ENCODE measurements at regions not wholly inside any gene's neighbourhood (a gene's known extent, or its start where the extent isn't known, plus 50 kb on each side); places are given as distances from the start of the nearest gene placed in this dataset.

DNA sequence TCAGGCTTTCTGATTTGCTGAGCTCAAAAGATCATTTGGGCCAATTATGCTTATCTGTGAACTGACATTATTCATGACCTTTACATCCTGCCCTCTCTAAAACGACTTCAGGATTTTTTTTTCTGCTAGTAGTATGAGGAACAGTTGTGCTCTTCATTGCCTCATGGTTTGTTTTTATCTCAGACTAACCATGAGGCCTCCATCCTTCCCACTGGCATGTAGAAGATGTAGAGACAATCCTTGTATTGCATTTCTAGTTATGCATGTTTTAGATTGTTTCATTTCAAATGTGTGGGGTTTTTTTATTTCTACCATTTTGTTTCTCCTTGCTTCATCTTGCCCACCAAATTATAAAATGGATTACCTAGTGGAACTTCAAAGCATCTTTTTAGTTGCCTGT is 82.8 kb upstream of the C1orf87 start:
- H3K27me3 ChIP-seq (ENCODE audit: insufficient read depth, low read depth, low read length) = no peaks in the 10 kb centered on the region
- H3K27ac ChIP-seq (ENCODE audit: low read length) = no peak overlapping the region
- no peak overlapping the region for H3K4me3 ChIP-seq (ENCODE audit: low read length)
- no peaks in the 10 kb centered on the region for H4K20me1 ChIP-seq (ENCODE audit: insufficient read depth)
- H3K9me2 ChIP-seq (ENCODE audit: insufficient read depth, low read length) = no peaks in the 10 kb centered on the region
- H3K79me2 ChIP-seq (replicated peaks; ENCODE audit: insufficient read depth, low read length) = no peaks in the 10 kb centered on the region
- no peaks in the 10 kb centered on the region for H3K9me3 ChIP-seq (ENCODE audit: low read length)
- no peaks in the 10 kb centered on the region for H3F3A ChIP-seq (ENCODE audit: insufficient read depth, low read length, poor library complexity, severe bottlenecking)
- no peak overlapping the region for H3K4me2 ChIP-seq (ENCODE audit: low read length)
- H3K36me3 ChIP-seq (ENCODE audit: insufficient read depth, low read length) = no peaks in the 10 kb centered on the region
- H2AFZ ChIP-seq (ENCODE audit: low read depth, low read length) = no peak overlapping the region
- no peak for TF ChIP-seq EP300 (conservative IDR thresholded peaks at IDR 0.05; ENCODE audit: poor library complexity, severe bottlenecking)
- no peak for TF ChIP-seq SMC3 (conservative IDR thresholded peaks at IDR 0.05; ENCODE audit: poor library complexity)
- TF ChIP-seq EZH2 (IDR thresholded peaks at IDR 0.05; ENCODE audit: borderline replicate concordance, insufficient read depth, low read length, poor library complexity, severe bottlenecking) = no peak
- TF ChIP-seq, protein P1, sequence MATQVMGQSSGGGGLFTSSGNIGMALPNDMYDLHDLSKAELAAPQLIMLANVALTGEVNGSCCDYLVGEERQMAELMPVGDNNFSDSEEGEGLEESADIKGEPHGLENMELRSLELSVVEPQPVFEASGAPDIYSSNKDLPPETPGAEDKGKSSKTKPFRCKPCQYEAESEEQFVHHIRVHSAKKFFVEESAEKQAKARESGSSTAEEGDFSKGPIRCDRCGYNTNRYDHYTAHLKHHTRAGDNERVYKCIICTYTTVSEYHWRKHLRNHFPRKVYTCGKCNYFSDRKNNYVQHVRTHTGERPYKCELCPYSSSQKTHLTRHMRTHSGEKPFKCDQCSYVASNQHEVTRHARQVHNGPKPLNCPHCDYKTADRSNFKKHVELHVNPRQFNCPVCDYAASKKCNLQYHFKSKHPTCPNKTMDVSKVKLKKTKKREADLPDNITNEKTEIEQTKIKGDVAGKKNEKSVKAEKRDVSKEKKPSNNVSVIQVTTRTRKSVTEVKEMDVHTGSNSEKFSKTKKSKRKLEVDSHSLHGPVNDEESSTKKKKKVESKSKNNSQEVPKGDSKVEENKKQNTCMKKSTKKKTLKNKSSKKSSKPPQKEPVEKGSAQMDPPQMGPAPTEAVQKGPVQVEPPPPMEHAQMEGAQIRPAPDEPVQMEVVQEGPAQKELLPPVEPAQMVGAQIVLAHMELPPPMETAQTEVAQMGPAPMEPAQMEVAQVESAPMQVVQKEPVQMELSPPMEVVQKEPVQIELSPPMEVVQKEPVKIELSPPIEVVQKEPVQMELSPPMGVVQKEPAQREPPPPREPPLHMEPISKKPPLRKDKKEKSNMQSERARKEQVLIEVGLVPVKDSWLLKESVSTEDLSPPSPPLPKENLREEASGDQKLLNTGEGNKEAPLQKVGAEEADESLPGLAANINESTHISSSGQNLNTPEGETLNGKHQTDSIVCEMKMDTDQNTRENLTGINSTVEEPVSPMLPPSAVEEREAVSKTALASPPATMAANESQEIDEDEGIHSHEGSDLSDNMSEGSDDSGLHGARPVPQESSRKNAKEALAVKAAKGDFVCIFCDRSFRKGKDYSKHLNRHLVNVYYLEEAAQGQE (IDR thresholded peaks at IDR 0.05; ENCODE audit: borderline replicate concordance) = no peak
- no peak for TF ChIP-seq POLR2AphosphoS5 (IDR thresholded peaks at IDR 0.05)
- TF ChIP-seq TAF1 (IDR thresholded peaks at IDR 0.05; ENCODE audit: low read depth) = no peak
- no peak for TF ChIP-seq MXI1 (conservative IDR thresholded peaks at IDR 0.05; ENCODE audit: poor library complexity, severe bottlenecking)
- TF ChIP-seq, protein P2, sequence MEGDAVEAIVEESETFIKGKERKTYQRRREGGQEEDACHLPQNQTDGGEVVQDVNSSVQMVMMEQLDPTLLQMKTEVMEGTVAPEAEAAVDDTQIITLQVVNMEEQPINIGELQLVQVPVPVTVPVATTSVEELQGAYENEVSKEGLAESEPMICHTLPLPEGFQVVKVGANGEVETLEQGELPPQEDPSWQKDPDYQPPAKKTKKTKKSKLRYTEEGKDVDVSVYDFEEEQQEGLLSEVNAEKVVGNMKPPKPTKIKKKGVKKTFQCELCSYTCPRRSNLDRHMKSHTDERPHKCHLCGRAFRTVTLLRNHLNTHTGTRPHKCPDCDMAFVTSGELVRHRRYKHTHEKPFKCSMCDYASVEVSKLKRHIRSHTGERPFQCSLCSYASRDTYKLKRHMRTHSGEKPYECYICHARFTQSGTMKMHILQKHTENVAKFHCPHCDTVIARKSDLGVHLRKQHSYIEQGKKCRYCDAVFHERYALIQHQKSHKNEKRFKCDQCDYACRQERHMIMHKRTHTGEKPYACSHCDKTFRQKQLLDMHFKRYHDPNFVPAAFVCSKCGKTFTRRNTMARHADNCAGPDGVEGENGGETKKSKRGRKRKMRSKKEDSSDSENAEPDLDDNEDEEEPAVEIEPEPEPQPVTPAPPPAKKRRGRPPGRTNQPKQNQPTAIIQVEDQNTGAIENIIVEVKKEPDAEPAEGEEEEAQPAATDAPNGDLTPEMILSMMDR (IDR thresholded peaks at IDR 0.05; ENCODE audit: poor library complexity, severe bottlenecking) = no peak
- no peak for TF ChIP-seq RAD21 (conservative IDR thresholded peaks at IDR 0.05)
- H3K9ac ChIP-seq (ENCODE audit: low read length) = no peak overlapping the region

DNA sequence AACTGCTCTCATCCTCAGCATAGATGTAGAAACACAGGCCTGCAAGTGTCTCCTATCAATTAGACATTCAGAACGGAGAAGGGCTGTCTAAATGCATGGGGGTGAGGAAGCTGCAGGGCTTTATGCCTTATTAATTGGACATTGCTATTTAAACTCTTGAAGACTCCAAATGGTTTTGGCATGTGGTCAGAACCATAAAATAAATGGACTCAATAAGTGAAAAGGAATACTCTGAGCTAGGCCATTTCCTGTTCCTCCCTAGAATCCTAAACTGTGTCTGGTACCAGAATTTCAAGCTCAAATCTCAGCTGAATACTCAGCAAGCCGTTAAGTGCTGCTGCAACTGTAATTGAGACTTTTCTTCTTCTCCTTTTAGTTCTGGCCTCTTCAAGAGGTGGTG is 80.4 kb upstream of the C1orf87 start:
- H3K9ac ChIP-seq (ENCODE audit: low read length) = no peak overlapping the region
- no peaks in the 10 kb centered on the region for H4K20me1 ChIP-seq (ENCODE audit: insufficient read depth)
- no peaks in the 10 kb centered on the region for H3K9me3 ChIP-seq (ENCODE audit: low read length)
- no peak overlapping the region for H3K4me3 ChIP-seq (ENCODE audit: low read length)
- H3K79me2 ChIP-seq (replicated peaks; ENCODE audit: insufficient read depth, low read length) = no peaks in the 10 kb centered on the region
- H2AFZ ChIP-seq (ENCODE audit: low read depth, low read length) = no peak overlapping the region
- H3K27ac ChIP-seq (ENCODE audit: low read length) = no peak overlapping the region
- no peaks in the 10 kb centered on the region for H3K9me2 ChIP-seq (ENCODE audit: insufficient read depth, low read length)
- no peaks in the 10 kb centered on the region for H3K27me3 ChIP-seq (ENCODE audit: insufficient read depth, low read depth, low read length)
- H3F3A ChIP-seq (ENCODE audit: insufficient read depth, low read length, poor library complexity, severe bottlenecking) = no peaks in the 10 kb centered on the region
- TF ChIP-seq, protein P1 (IDR thresholded peaks at IDR 0.05; ENCODE audit: borderline replicate concordance) = no peak
- no peak for TF ChIP-seq POLR2AphosphoS5 (IDR thresholded peaks at IDR 0.05)
- no peak for TF ChIP-seq TAF1 (IDR thresholded peaks at IDR 0.05; ENCODE audit: low read depth)
- no peak for TF ChIP-seq EP300 (conservative IDR thresholded peaks at IDR 0.05; ENCODE audit: poor library complexity, severe bottlenecking)
- TF ChIP-seq MXI1 (conservative IDR thresholded peaks at IDR 0.05; ENCODE audit: poor library complexity, severe bottlenecking) = no peak
- no peak for TF ChIP-seq RAD21 (conservative IDR thresholded peaks at IDR 0.05)
- no peak for TF ChIP-seq EZH2 (IDR thresholded peaks at IDR 0.05; ENCODE audit: borderline replicate concordance, insufficient read depth, low read length, poor library complexity, severe bottlenecking)
- TF ChIP-seq, protein P2 (IDR thresholded peaks at IDR 0.05; ENCODE audit: poor library complexity, severe bottlenecking) = no peak
- no peak for TF ChIP-seq SMC3 (conservative IDR thresholded peaks at IDR 0.05; ENCODE audit: poor library complexity)
- H3K4me2 ChIP-seq (ENCODE audit: low read length) = no peak overlapping the region
- H3K36me3 ChIP-seq (ENCODE audit: insufficient read depth, low read length) = no peaks in the 10 kb centered on the region
